Liver (tissue), 8 donors: ENCODE measurements at regions not wholly inside any gene's neighbourhood (a gene's known extent, or its start where the extent isn't known, plus 50 kb on each side); places are given as distances from the start of the nearest gene placed in this dataset.

Source experiments
- DNase-seq: peaks from one replicate; pipeline ENCODE4 v3.0.0-alpha.2; 2017; ENCODE audit warnings: low spot score
- H3K27ac ChIP-seq, 2 donors: one replicate each; pipeline ENCODE4 v1.7.0; 2013; ENCODE audit warnings: inconsistent platforms in 2 of 2, low read length in 2 of 2, control low read depth in 1 of 2, low read depth in 1 of 2, mild to moderate bottlenecking in 1 of 2
- H3K27me3 ChIP-seq, 4 donors: one replicate each; pipeline versions ENCODE4 v1.6.1 to v1.7.0; 2013; ENCODE audit warnings: low read length in 3 of 4, inconsistent platforms in 1 of 4, mild to moderate bottlenecking in 1 of 4, moderate library complexity in 1 of 4; ENCODE audit not compliant: control insufficient read depth in 4 of 4, insufficient read depth in 4 of 4
- H3K36me3 ChIP-seq, 4 donors: one replicate each; pipeline versions ENCODE4 v1.6.1 to v1.7.0; 2013; ENCODE audit warnings: low read length in 3 of 4, mild to moderate bottlenecking in 3 of 4, low read depth in 1 of 4, moderate library complexity in 1 of 4; ENCODE audit not compliant: control insufficient read depth in 4 of 4, insufficient read depth in 3 of 4
- H3K4me1 ChIP-seq, 4 donors: one replicate each; pipeline versions ENCODE4 v1.6.1 to v1.7.0; 2013; ENCODE audit warnings: low read length in 3 of 4, mild to moderate bottlenecking in 3 of 4, moderate library complexity in 1 of 4; ENCODE audit not compliant: control insufficient read depth in 4 of 4, insufficient read depth in 4 of 4
- H3K4me3 ChIP-seq, 3 donors: one replicate each; pipeline versions ENCODE4 v1.6.1 to v1.7.0; 2013; ENCODE audit warnings: low read length in 3 of 3, control low read depth in 1 of 3, low read depth in 1 of 3, mild to moderate bottlenecking in 1 of 3
- H3K9ac ChIP-seq, 2 donors: one replicate each; pipeline ENCODE4 v1.7.0; 2013; ENCODE audit warnings: low read length in 2 of 2, mild to moderate bottlenecking in 2 of 2, moderate library complexity in 2 of 2, control low read depth in 1 of 2, low read depth in 1 of 2
- H3K9me3 ChIP-seq, 4 donors: one replicate each; pipeline versions ENCODE4 v1.6.1 to v1.7.0; 2013; ENCODE audit warnings: low read length in 3 of 4; ENCODE audit not compliant: control insufficient read depth in 4 of 4
- EGR1 ChIP-seq, 2 donors: IDR thresholded peaks; 2 replicates each; pipeline ENCODE4 v1.6.1; 2016 to 2018; ENCODE audit warnings: antibody characterized with exemption in 2 of 2, low read depth in 2 of 2
- FOXA1 ChIP-seq: IDR thresholded peaks from 2 replicates; pipeline ENCODE4 v1.6.1; 2016; ENCODE audit warnings: antibody characterized with exemption
- FOXA2 ChIP-seq: IDR thresholded peaks from 2 replicates; pipeline ENCODE4 v1.6.1; 2016; ENCODE audit warnings: antibody characterized with exemption
- GABPA ChIP-seq, 2 donors: IDR thresholded peaks in 1 of 2; conservative IDR thresholded peaks in 1 of 2; 2 replicates each; pipeline ENCODE4 v1.6.1; 2016; ENCODE audit warnings: antibody characterized with exemption in 2 of 2, mild to moderate bottlenecking in 1 of 2, moderate library complexity in 1 of 2
- HNF4A ChIP-seq, 2 donors: conservative IDR thresholded peaks; 2 replicates each; pipeline ENCODE4 v1.6.1; 2016; ENCODE audit warnings: antibody characterized with exemption in 2 of 2, mild to moderate bottlenecking in 2 of 2
- HNF4G ChIP-seq: IDR thresholded peaks from 2 replicates; pipeline ENCODE4 v1.6.1; 2016; ENCODE audit warnings: antibody characterized with exemption
- JUND ChIP-seq, 2 donors: IDR thresholded peaks; 2 replicates each; pipeline ENCODE4 v1.6.1; 2016; ENCODE audit warnings: antibody characterized with exemption in 2 of 2
- NR2F2 ChIP-seq: IDR thresholded peaks from 2 replicates; pipeline ENCODE4 v1.6.1; 2016; ENCODE audit warnings: antibody characterized with exemption
- RAD21 ChIP-seq, 2 donors: IDR thresholded peaks; 2 replicates each; pipeline ENCODE4 v1.6.1; 2016; ENCODE audit warnings: antibody characterized with exemption in 2 of 2, mild to moderate bottlenecking in 2 of 2
- RXRA ChIP-seq, 2 donors: IDR thresholded peaks; 2 replicates each; pipeline ENCODE4 v1.6.1; 2017 to 2018; ENCODE audit warnings: antibody characterized with exemption in 2 of 2, mild to moderate bottlenecking in 1 of 2
- SP1 ChIP-seq: IDR thresholded peaks from 2 replicates; pipeline ENCODE4 v1.6.1; 2018; ENCODE audit warnings: antibody characterized with exemption, mild to moderate bottlenecking
- TAF1 ChIP-seq: conservative IDR thresholded peaks from 2 replicates; pipeline ENCODE4 v1.6.1; 2016; ENCODE audit warnings: antibody characterized with exemption, mild to moderate bottlenecking
- YY1 ChIP-seq: IDR thresholded peaks from 2 replicates; pipeline ENCODE4 v1.6.1; 2016; ENCODE audit warnings: antibody characterized with exemption, mild to moderate bottlenecking
- WGBS: extraction: QIAGEN DNeasy Blood & Tissue Kit; methylation state at CpG from one replicate; pipeline ENCODE4 v1.1.7; 2013; 5-methylcytosine and 5-hydroxymethylcytosine counted together
- TF ChIP-seq, protein P1 (sequence below): IDR thresholded peaks from 2 replicates; pipeline ENCODE4 v1.6.1; 2016; ENCODE audit warnings: antibody characterized with exemption
- TF ChIP-seq, protein P2 (sequence below): fragments of 150-350 bp; IDR thresholded peaks from 2 replicates; pipeline ENCODE4 v1.5.1; 2017; ENCODE audit warnings: improper control_type of control experiment, low read depth, low read length; ENCODE audit not compliant: missing input control
- TF ChIP-seq, protein P3 (sequence below): IDR thresholded peaks from 2 replicates; pipeline ENCODE4 v1.6.1; 2016; ENCODE audit warnings: antibody characterized with exemption
- TF ChIP-seq, protein P4 (sequence below): IDR thresholded peaks from 2 replicates; pipeline ENCODE4 v1.6.1; 2016; ENCODE audit warnings: antibody characterized with exemption
- TF ChIP-seq, protein P5 (sequence below): IDR thresholded peaks from 2 replicates; pipeline ENCODE4 v1.6.1; 2016; ENCODE audit warnings: antibody characterized with exemption, mild to moderate bottlenecking
- donor health status: healthy.
- donor health status: healthy.
- donor health status: healthy.
- donor health status: healthy.
- donor health status: healthy.

DNA sequence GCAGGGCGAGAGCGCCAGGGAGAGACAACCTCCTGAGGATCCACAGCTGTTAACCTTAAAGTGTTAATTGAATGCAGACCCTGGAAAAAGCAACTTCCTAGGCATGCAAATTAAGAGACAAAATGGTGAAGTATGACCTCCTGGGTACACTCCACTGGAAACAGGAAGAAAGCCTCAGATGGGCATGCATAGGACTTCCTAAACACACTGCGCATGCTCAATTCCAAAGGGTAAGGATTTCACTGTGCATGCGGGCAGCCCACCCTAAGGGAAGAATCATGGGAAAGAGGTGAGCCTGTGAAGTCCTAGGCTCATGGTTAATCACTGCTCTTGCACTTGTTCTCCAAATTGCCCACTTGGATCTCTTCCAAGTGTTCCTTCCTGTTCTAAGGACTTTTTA, 80.5 kb upstream of the CAPRIN2 start:
- Histone ChIP-seq H3K27ac (no peak overlapping the region), H3K9me3 (no peaks in the 10 kb centered on the region), H3K4me3 (no peak overlapping the region), H3K27me3 (peaks cover 0 to 3% (median 0%) of the 10 kb centered on the region in 4 donors), H3K36me3 (no peaks in the 10 kb centered on the region), H3K9ac (no peak overlapping the region), H3K4me1 (no peaks in the 10 kb centered on the region)
- no peak for TF ChIP-seq SP1
- TF ChIP-seq, protein P1, sequence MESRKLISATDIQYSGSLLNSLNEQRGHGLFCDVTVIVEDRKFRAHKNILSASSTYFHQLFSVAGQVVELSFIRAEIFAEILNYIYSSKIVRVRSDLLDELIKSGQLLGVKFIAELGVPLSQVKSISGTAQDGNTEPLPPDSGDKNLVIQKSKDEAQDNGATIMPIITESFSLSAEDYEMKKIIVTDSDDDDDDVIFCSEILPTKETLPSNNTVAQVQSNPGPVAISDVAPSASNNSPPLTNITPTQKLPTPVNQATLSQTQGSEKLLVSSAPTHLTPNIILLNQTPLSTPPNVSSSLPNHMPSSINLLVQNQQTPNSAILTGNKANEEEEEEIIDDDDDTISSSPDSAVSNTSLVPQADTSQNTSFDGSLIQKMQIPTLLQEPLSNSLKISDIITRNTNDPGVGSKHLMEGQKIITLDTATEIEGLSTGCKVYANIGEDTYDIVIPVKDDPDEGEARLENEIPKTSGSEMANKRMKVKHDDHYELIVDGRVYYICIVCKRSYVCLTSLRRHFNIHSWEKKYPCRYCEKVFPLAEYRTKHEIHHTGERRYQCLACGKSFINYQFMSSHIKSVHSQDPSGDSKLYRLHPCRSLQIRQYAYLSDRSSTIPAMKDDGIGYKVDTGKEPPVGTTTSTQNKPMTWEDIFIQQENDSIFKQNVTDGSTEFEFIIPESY = no peak
- TF ChIP-seq, protein P2, sequence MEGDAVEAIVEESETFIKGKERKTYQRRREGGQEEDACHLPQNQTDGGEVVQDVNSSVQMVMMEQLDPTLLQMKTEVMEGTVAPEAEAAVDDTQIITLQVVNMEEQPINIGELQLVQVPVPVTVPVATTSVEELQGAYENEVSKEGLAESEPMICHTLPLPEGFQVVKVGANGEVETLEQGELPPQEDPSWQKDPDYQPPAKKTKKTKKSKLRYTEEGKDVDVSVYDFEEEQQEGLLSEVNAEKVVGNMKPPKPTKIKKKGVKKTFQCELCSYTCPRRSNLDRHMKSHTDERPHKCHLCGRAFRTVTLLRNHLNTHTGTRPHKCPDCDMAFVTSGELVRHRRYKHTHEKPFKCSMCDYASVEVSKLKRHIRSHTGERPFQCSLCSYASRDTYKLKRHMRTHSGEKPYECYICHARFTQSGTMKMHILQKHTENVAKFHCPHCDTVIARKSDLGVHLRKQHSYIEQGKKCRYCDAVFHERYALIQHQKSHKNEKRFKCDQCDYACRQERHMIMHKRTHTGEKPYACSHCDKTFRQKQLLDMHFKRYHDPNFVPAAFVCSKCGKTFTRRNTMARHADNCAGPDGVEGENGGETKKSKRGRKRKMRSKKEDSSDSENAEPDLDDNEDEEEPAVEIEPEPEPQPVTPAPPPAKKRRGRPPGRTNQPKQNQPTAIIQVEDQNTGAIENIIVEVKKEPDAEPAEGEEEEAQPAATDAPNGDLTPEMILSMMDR = no peak
- no peak for TF ChIP-seq HNF4A (conservative IDR thresholded peaks at IDR 0.05)
- TF ChIP-seq EGR1 (IDR thresholded peaks at IDR 0.05; ENCODE audit: low read depth in 2 of 2) = no peak
- TF ChIP-seq RAD21 (IDR thresholded peaks at IDR 0.05) = no peak
- TF ChIP-seq HNF4G = no peak
- no peak for TF ChIP-seq TAF1
- TF ChIP-seq, protein P3, sequence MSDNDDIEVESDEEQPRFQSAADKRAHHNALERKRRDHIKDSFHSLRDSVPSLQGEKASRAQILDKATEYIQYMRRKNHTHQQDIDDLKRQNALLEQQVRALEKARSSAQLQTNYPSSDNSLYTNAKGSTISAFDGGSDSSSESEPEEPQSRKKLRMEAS = no peak
- TF ChIP-seq JUND (IDR thresholded peaks at IDR 0.05) = no peak
- 85% methylated on average over 4 of the region's 4 CpGs for WGBS
- DNase-seq = no peak

DNA sequence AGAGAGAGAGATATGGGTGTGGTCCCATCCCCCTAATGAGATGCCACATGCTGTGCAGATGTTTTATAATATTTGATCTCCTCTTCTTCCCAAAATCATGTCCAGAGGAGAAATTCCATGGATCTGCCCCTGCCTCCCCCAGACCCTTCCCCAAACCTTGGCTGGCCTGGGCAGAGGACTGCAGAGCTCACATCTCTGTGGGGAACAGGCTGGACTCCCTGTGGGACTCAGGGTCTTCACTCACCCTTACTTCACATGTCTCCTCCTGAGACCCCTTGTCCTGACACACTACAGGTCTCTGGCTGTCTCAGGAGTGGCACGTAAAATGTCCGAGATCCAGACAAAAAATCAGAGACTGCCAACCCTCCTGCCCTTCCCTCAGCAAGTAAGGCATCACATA, 76.0 kb upstream of the CAPRIN2 start:
- H3K9ac ChIP-seq = no peak overlapping the region
- no peaks in the 10 kb centered on the region for H3K27me3 ChIP-seq
- DNase-seq = no peak
- no peaks in the 10 kb centered on the region for H3K9me3 ChIP-seq
- TF ChIP-seq FOXA2 (no peak), TAF1 (no peak), HNF4A (conservative IDR thresholded peaks at IDR 0.05) (no peak), JUND (IDR thresholded peaks at IDR 0.05) (no peak), SP1 (no peak), RAD21 (IDR thresholded peaks at IDR 0.05) (no peak), EGR1 (IDR thresholded peaks at IDR 0.05; ENCODE audit: low read depth in 2 of 2) (no peak), NR2F2 (no peak), GABPA (IDR thresholded peaks at IDR 0.05 in 1 of 2, conservative IDR thresholded peaks at IDR 0.05 in 1 of 2) (no peak), HNF4G (no peak), RXRA (IDR thresholded peaks at IDR 0.05) (no peak), FOXA1 (no peak), YY1 (no peak)
- TF ChIP-seq, protein P4, sequence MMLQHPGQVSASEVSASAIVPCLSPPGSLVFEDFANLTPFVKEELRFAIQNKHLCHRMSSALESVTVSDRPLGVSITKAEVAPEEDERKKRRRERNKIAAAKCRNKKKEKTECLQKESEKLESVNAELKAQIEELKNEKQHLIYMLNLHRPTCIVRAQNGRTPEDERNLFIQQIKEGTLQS = no peak
- TF ChIP-seq, protein P1 = no peak
- TF ChIP-seq, protein P2 = no peak
- TF ChIP-seq, protein P3 = no peak
- TF ChIP-seq, protein P5, sequence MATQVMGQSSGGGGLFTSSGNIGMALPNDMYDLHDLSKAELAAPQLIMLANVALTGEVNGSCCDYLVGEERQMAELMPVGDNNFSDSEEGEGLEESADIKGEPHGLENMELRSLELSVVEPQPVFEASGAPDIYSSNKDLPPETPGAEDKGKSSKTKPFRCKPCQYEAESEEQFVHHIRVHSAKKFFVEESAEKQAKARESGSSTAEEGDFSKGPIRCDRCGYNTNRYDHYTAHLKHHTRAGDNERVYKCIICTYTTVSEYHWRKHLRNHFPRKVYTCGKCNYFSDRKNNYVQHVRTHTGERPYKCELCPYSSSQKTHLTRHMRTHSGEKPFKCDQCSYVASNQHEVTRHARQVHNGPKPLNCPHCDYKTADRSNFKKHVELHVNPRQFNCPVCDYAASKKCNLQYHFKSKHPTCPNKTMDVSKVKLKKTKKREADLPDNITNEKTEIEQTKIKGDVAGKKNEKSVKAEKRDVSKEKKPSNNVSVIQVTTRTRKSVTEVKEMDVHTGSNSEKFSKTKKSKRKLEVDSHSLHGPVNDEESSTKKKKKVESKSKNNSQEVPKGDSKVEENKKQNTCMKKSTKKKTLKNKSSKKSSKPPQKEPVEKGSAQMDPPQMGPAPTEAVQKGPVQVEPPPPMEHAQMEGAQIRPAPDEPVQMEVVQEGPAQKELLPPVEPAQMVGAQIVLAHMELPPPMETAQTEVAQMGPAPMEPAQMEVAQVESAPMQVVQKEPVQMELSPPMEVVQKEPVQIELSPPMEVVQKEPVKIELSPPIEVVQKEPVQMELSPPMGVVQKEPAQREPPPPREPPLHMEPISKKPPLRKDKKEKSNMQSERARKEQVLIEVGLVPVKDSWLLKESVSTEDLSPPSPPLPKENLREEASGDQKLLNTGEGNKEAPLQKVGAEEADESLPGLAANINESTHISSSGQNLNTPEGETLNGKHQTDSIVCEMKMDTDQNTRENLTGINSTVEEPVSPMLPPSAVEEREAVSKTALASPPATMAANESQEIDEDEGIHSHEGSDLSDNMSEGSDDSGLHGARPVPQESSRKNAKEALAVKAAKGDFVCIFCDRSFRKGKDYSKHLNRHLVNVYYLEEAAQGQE = no peak
- H3K27ac ChIP-seq = no peak overlapping the region
- H3K4me1 ChIP-seq = no peaks in the 10 kb centered on the region
- H3K4me3 ChIP-seq = no peak overlapping the region
- 91% methylated on average over 2 of the region's 2 CpGs for WGBS
- no peaks in the 10 kb centered on the region for H3K36me3 ChIP-seq
